Dermis blood vessel endothelial cell (primary cell): ENCODE measurements at regions not wholly inside any gene's neighbourhood (a gene's known extent, or its start where the extent isn't known, plus 50 kb on each side); places are given as distances from the start of the nearest gene placed in this dataset.
"Not testable (repeated sequence)": the region's sequence is repeated elsewhere in the genome, so short reads cannot be mapped to it uniquely, and the experiment has no call there.

Experiments
- DNase-seq: peaks from one replicate; pipeline ENCODE4 v3.0.0; 2010

- not testable (repeated sequence) for DNase-seq
Observed at GRCh38 chr15:30470601-30471365, 56.7 kb upstream of the GOLGA8R start.

GRCh38 chr15:30471366-30471749 lies 57.3 kb upstream of the GOLGA8R start:
- not testable (repeated sequence) for DNase-seq

GRCh38 chr15:30471817-30472551 lies 57.9 kb upstream of the GOLGA8R start:
- not testable (repeated sequence) for DNase-seq

GRCh38 chr15:30484887-30485286 lies 67.0 kb upstream of the GOLGA8Q start:
- DNase-seq: peak; percentile 40

GRCh38 chr15:30489237-30489636 lies 62.6 kb upstream of the GOLGA8Q start:
- DNase-seq: not testable (repeated sequence)

GRCh38 chr15:30490334-30490733 lies 61.5 kb upstream of the GOLGA8Q start:
- DNase-seq: not testable (repeated sequence)

GRCh38 chr15:30493947-30494346 lies 57.9 kb upstream of the GOLGA8Q start:
- not testable (repeated sequence) for DNase-seq

GRCh38 chr15:30497275-30497674 lies 54.6 kb upstream of the GOLGA8Q start:
- not testable (repeated sequence) for DNase-seq

GRCh38 chr15:30499233-30499632 lies 52.6 kb upstream of the GOLGA8Q start:
- not testable (repeated sequence) for DNase-seq

- not testable (repeated sequence) for DNase-seq
Observed at GRCh38 chr15:30500511-30500910, 51.3 kb upstream of the GOLGA8Q start.
